ENCODE measurements at regions not wholly inside any gene's neighbourhood (a gene's known extent, or its start where the extent isn't known, plus 50 kb on each side); places are given as distances from the start of the nearest gene placed in this dataset.
"Not testable (repeated sequence)": the region's sequence is repeated elsewhere in the genome, so short reads cannot be mapped to it uniquely, and the experiment has no call there.

GRCh38 chr2:48228345-48228684, 86.2 kb upstream of the FOXN2 start:
- DNase-seq, result no peak

- no peak for DNase-seq
Observed at GRCh38 chr2:48229063-48229462, 85.4 kb upstream of the FOXN2 start.

DNA sequence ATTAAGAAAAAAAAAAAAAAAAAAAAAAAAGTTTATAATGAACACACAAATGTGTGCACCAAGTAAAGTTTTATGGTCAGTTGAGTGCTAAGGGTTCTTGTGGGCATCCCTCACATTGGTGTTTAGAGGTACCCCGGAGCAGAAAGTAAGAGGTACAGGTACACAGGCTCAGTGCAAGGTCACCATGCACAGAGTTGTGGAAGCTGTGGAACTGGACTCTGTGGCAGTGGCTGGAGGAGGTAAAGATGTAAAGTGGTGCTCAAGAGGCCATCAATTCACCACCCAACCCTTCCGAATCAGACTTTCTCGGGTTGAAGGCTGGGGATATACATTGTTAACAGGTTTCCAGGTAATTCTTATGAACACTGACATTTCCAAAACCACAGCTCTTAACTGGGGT, 83.6 kb upstream of the FOXN2 start:
- DNase-seq, result no peak

DNA sequence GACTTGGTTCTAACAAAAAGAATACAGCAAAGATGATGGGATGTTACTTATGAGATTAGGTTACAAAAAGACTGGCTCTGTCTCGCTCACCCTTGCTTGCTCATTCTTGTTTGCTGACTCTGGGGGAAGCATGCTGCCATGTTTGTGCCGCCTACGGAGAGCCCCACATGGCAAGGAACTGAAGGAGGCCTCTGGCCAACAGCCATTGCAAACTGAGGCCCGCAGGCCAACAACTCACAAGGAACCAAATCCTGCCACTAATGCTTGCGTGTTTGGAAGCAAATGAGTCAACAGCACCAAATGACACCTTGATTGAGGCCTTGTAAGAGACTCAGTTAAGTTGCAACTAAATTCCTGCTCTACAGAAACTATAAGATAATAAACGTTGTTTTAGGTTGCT, 82.1 kb upstream of the FOXN2 start:
- no peak for DNase-seq

DNA sequence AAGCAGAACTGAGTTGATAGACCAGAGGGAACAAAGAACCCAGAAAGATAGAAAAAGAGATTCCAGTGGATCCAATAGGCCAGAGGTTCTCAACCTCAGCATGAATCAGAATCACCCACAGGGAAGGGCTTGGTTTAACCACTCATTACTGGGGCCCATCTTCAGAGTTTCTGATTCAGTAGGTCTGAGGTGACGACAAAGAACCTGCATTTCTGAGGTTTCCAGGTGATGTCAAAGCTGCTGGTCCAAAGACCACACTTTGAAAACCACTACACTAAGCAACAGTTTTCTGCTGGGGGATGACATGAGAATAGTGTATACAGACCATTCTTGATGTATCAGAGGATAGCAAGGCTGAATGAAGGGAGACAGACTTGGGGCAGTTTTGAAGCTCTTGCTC, 81.5 kb upstream of the FOXN2 start:
- no peak for DNase-seq

DNA sequence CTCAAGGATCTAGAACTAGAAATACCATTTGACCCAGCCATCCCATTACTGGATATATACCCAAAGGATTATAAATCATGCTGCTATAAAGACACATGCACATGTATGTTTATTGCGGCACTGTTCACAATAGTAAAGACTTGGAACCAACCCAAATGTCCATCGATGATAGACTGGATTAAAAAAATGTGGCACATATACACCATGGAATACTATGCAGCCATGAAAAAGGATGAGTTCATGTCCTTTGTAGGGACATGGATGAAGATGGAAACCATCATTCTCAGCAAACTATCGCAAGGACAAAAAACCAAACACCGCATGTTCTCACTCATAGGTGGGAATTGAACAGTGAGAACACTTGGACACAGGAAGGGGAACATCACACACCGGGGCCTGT, 80.7 kb upstream of the FOXN2 start:
- DNase-seq, result not testable (repeated sequence)

- DNase-seq, result no peak
Observed at GRCh38 chr2:48235076-48235475, 79.4 kb upstream of the FOXN2 start.

- DNase-seq, result no peak
Observed at GRCh38 chr2:48238381-48238780, 76.1 kb upstream of the FOXN2 start.

- no peak for DNase-seq
Observed at GRCh38 chr2:48240912-48241311, 73.6 kb upstream of the FOXN2 start.

DNA sequence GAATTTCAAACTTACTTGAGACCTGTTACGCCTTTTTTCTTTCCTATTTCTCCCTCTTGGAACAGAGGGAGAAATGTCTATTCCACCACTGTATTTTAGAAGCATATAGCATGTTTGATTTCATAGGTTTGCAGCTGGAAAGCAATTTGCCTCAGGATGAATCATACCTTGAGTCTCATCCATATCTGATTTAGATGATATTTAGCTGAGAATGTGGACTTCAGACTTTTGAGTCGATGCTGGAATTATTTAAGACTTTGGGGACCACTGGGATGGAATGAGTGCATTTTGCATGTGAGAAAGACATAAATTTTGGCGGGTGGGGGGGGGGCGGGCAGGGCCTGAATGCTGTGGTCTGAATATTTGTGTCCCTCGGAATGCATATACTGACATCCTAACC, 67.3 kb upstream of the FOXN2 start:
- DNase-seq, result no peak

DNA sequence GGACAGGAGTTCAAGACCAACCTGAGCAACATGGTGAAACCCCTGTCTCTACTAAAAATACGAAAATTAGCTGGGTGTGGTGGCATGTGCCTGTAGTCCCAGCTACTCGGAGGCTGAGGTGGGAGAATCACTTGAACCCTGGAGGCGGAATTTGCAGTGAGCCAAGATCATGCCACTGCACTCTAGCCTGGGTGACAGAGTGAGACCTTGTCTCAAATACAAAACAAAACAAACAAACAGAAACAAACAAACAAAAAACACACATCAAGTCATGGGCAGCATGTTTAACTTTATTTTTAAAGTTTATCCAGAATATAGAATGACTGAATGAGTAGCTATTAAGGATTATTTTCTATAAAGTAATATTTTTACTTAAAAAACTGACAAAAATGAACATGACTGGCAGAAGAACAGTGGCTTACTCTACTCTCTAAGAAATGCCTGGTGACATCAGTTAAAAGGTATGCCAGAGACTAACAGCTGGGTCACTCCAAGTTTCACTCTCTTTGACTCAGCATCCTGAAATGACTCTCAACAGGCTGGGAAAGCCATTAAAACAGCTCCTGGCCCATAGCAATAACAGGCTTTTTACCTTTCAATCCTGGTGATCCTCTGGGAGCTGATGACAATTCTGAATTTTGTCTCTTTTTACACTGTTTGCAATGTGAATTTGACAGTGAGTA, 66.1 kb upstream of the FOXN2 start:
- no peak for DNase-seq

- no peak for DNase-seq
Observed at GRCh38 chr2:48249025-48249424, 65.5 kb upstream of the FOXN2 start.

- no peak for DNase-seq
Observed at GRCh38 chr2:48249631-48250473, 64.6 kb upstream of the FOXN2 start.

GRCh38 chr2:48250474-48250844, 64.0 kb upstream of the FOXN2 start:
- no peak for DNase-seq

DNA sequence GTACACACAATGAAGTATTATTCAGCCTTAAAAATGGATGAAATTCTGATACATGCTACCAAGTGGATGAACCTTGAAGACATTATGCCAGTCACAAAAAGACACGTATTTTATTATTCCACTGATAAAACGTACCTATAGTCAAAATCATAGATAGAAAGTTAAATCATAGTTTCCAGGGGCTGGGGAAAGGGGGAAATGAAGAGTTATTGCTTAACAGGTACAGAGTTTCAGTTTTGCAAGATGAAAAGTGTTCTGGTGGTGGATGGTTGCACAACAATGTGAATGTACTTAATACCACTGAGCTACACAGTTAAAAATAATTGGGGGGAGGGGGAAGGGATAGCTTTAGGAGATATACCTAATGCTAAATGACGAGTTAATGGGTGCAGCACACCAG, 63.5 kb upstream of the FOXN2 start:
- DNase-seq, result no peak

DNA sequence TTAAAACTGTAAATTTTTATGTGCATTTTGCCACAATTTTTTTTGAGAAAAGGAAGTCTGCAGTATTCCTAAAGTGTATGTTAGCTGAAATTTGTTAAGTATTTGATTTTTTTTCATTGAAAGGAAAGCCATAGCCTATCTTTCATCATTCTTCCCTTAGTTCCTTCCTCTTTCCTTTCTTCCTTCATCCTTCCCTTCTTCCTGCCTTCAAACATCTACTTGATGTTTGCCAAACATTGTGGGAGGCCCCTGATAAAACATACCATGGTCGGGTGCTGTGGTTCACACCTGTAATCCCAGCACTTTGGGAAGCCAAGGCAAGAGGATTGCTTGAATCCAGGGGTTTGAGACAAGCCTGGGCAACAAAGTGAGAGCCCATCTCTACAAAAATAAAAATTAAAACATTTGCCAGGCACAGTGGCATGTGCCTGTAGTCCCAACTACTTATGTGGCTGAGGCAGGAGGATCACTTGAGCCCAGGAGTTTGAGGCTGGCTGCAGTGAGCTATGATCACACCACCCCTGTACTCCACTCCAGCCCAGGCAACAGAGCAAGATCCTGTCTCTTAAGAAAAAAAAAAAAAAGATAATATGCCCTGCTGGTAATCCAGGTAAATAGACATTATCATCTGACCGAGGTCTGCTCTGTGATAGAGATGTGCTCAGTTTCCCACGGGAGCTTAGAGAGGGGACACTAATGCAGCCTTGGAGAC, 62.9 kb upstream of the FOXN2 start:
- DNase-seq, result no peak

GRCh38 chr2:48253301-48253700, 61.2 kb upstream of the FOXN2 start:
- DNase-seq, result no peak

GRCh38 chr2:48254839-48255238, 59.6 kb upstream of the FOXN2 start:
- DNase-seq, result no peak

GRCh38 chr2:48257456-48257855, 57.0 kb upstream of the FOXN2 start:
- no peak for DNase-seq

DNA sequence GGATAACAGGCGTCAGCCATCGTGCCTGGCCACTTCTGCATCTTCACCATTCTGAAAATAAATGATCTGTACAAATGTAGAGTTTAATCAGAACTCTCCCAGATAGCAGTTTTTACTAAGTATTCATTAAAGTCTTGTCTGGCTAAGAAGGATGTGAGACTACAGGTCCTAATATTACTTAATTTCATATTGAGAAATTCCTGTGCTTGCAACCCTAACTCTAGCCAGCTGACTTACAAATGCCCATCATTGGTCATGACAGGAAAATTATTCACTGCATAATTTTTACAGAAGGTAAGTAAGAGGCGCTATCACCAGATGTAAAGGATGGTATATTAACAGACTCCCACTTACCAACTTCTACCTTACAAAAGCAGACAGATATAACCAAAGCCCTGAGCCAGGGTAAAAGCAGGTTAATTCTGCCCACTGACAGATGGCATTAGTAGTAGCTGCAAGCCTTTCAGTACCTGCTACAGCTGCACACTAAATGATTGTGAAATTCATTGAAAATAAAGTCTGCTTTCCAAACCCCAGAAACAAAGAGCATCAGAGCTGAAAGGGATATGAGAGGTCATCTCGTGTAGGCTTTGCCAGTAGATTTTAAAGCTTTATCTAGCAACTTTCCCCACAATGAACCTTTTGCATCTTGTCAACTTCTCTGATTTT, 55.9 kb upstream of the FOXN2 start:
- no peak for DNase-seq

- DNase-seq, result no peak
Observed at GRCh38 chr2:48259811-48260210, 54.7 kb upstream of the FOXN2 start.

- no peak for DNase-seq
Observed at GRCh38 chr2:48264627-48265026, 49.9 kb upstream of the FOXN2 start.

All from activated effector memory CD4-positive, alpha-beta T cell treated with anti-CD3 and anti-CD28 coated beads, Interleukin-2, amount 50 U/mL, for 16 hours (primary cell).